Astrocyte (in vitro differentiated cells and primary cell): ENCODE measurements at regions not wholly inside any gene's neighbourhood (a gene's known extent, or its start where the extent isn't known, plus 50 kb on each side); places are given as distances from the start of the nearest gene placed in this dataset.

ENCODE experiments used
- CTCF ChIP-seq: IDR thresholded peaks from 2 replicates; pipeline ENCODE4 v1.5.1; 2011; ENCODE audit warnings: low read depth, mild to moderate bottlenecking, inconsistent platforms, low read length, moderate library complexity; ENCODE audit not compliant: insufficient read depth
- EZH2 ChIP-seq: IDR thresholded peaks from 2 replicates; pipeline ENCODE4 v1.6.1; 2012; ENCODE audit warnings: mild to moderate bottlenecking, low read length, inconsistent platforms; ENCODE audit not compliant: insufficient read depth

GRCh38 chr6:134642819-134643218, 307.1 kb downstream of the ALDH8A1 start:
- no peak for TF ChIP-seq CTCF
- no peak for TF ChIP-seq EZH2
